ENCODE measurements at regions not wholly inside any gene's neighbourhood (a gene's known extent, or its start where the extent isn't known, plus 50 kb on each side); places are given as distances from the start of the nearest gene placed in this dataset.

GRCh38 chr4:138879757-138880156 is 135.8 kb upstream of the NOCT start:
- H3K4me1 ChIP-seq (ENCODE audit: control insufficient read depth in 3 of 3, insufficient read depth in 3 of 3, low read length in 3 of 3), result no peaks in the 10 kb centered on the region
- H3K36me3 ChIP-seq (ENCODE audit: control insufficient read depth in 3 of 3, insufficient read depth in 3 of 3, low read length in 3 of 3), result no peaks in the 10 kb centered on the region
- H3K9me3 ChIP-seq (ENCODE audit: control insufficient read depth in 3 of 3, low read length in 3 of 3), result no peaks in the 10 kb centered on the region
- H3K9ac ChIP-seq (ENCODE audit: low read depth in 1 of 3, low read length in 3 of 3), result no peak overlapping the region
- H3K27ac ChIP-seq (ENCODE audit: low read depth, low read length), result no peak overlapping the region
- no peak overlapping the region for H3K4me3 ChIP-seq (ENCODE audit: low read length in 3 of 3)
- H3K27me3 ChIP-seq (ENCODE audit: control insufficient read depth in 3 of 3, insufficient read depth in 3 of 3, low read length in 3 of 3), result no peaks in the 10 kb centered on the region

GRCh38 chr4:138875891-138876608 is 139.5 kb upstream of the NOCT start:
- peaks cover 0 to 6% (median 4%) of the 10 kb centered on the region in 3 donors for H3K4me1 ChIP-seq (ENCODE audit: control insufficient read depth in 3 of 3, insufficient read depth in 3 of 3, low read length in 3 of 3)

GRCh38 chr4:138871555-138871875 is 144.1 kb upstream of the NOCT start:
- Histone ChIP-seq H3K4me3 (ENCODE audit: low read length in 3 of 3) (no peak overlapping the region), H3K4me1 (ENCODE audit: control insufficient read depth in 3 of 3, insufficient read depth in 3 of 3, low read length in 3 of 3) (peaks cover 4 to 6% (median 4%) of the 10 kb centered on the region in 3 donors), H3K9ac (ENCODE audit: low read depth in 1 of 3, low read length in 3 of 3) (peak overlapping the region in 1 of 3 donors; percentile 20), H3K27me3 (ENCODE audit: control insufficient read depth in 3 of 3, insufficient read depth in 3 of 3, low read length in 3 of 3) (peaks cover 0 to under 1% (median 0%) of the 10 kb centered on the region in 3 donors), H3K36me3 (ENCODE audit: control insufficient read depth in 3 of 3, insufficient read depth in 3 of 3, low read length in 3 of 3) (no peaks in the 10 kb centered on the region), H3K27ac (ENCODE audit: low read depth, low read length) (no peak overlapping the region), H3K9me3 (ENCODE audit: control insufficient read depth in 3 of 3, low read length in 3 of 3) (no peaks in the 10 kb centered on the region)

More at GRCh38 chr4:138875891-138876608, 139.5 kb upstream of the NOCT start:
- Histone ChIP-seq H3K36me3 (ENCODE audit: control insufficient read depth in 3 of 3, insufficient read depth in 3 of 3, low read length in 3 of 3) (no peaks in the 10 kb centered on the region), H3K27me3 (ENCODE audit: control insufficient read depth in 3 of 3, insufficient read depth in 3 of 3, low read length in 3 of 3) (no peaks in the 10 kb centered on the region), H3K4me3 (ENCODE audit: low read length in 3 of 3) (no peak overlapping the region), H3K9ac (ENCODE audit: low read depth in 1 of 3, low read length in 3 of 3) (no peak overlapping the region), H3K9me3 (ENCODE audit: control insufficient read depth in 3 of 3, low read length in 3 of 3) (no peaks in the 10 kb centered on the region), H3K27ac (ENCODE audit: low read depth, low read length) (no peak overlapping the region)

- no peaks in the 10 kb centered on the region for H3K9me3 ChIP-seq (ENCODE audit: control insufficient read depth in 3 of 3, low read length in 3 of 3)
- H3K4me1 ChIP-seq (ENCODE audit: control insufficient read depth in 3 of 3, insufficient read depth in 3 of 3, low read length in 3 of 3), result peaks cover 4 to 6% (median 4%) of the 10 kb centered on the region in 3 donors
- peaks cover 0 to 2% (median 0%) of the 10 kb centered on the region in 3 donors for H3K27me3 ChIP-seq (ENCODE audit: control insufficient read depth in 3 of 3, insufficient read depth in 3 of 3, low read length in 3 of 3)
- H3K27ac ChIP-seq (ENCODE audit: low read depth, low read length), result no peak overlapping the region
- no peak overlapping the region for H3K4me3 ChIP-seq (ENCODE audit: low read length in 3 of 3)
- no peaks in the 10 kb centered on the region for H3K36me3 ChIP-seq (ENCODE audit: control insufficient read depth in 3 of 3, insufficient read depth in 3 of 3, low read length in 3 of 3)
- peak overlapping the region in 1 of 3 donors; percentile 20 for H3K9ac ChIP-seq (ENCODE audit: low read depth in 1 of 3, low read length in 3 of 3)
These were observed 144.6 kb upstream of the NOCT start for GRCh38 chr4:138870737-138871554.

- Histone ChIP-seq H3K27me3 (ENCODE audit: control insufficient read depth in 3 of 3, insufficient read depth in 3 of 3, low read length in 3 of 3) (peaks cover 0 to 2% (median 0%) of the 10 kb centered on the region in 3 donors), H3K4me3 (ENCODE audit: low read length in 3 of 3) (no peak overlapping the region), H3K36me3 (ENCODE audit: control insufficient read depth in 3 of 3, insufficient read depth in 3 of 3, low read length in 3 of 3) (no peaks in the 10 kb centered on the region), H3K4me1 (ENCODE audit: control insufficient read depth in 3 of 3, insufficient read depth in 3 of 3, low read length in 3 of 3) (peaks cover 4 to 6% (median 4%) of the 10 kb centered on the region in 3 donors), H3K9me3 (ENCODE audit: control insufficient read depth in 3 of 3, low read length in 3 of 3) (no peaks in the 10 kb centered on the region), H3K27ac (ENCODE audit: low read depth, low read length) (no peak overlapping the region), H3K9ac (ENCODE audit: low read depth in 1 of 3, low read length in 3 of 3) (no peak overlapping the region)
These were observed 145.9 kb upstream of the NOCT start for GRCh38 chr4:138869631-138870030.

- Histone ChIP-seq H3K9ac (ENCODE audit: low read depth in 1 of 3, low read length in 3 of 3) (no peak overlapping the region), H3K27ac (ENCODE audit: low read depth, low read length) (no peak overlapping the region), H3K4me1 (ENCODE audit: control insufficient read depth in 3 of 3, insufficient read depth in 3 of 3, low read length in 3 of 3) (peaks cover 4 to 6% (median 4%) of the 10 kb centered on the region in 3 donors), H3K4me3 (ENCODE audit: low read length in 3 of 3) (no peak overlapping the region), H3K36me3 (ENCODE audit: control insufficient read depth in 3 of 3, insufficient read depth in 3 of 3, low read length in 3 of 3) (no peaks in the 10 kb centered on the region), H3K9me3 (ENCODE audit: control insufficient read depth in 3 of 3, low read length in 3 of 3) (no peaks in the 10 kb centered on the region), H3K27me3 (ENCODE audit: control insufficient read depth in 3 of 3, insufficient read depth in 3 of 3, low read length in 3 of 3) (peaks cover 0 to 2% (median 0%) of the 10 kb centered on the region in 3 donors)
These were observed 146.4 kb upstream of the NOCT start for GRCh38 chr4:138869165-138869564.

- Histone ChIP-seq H3K36me3 (ENCODE audit: control insufficient read depth in 3 of 3, insufficient read depth in 3 of 3, low read length in 3 of 3) (no peaks in the 10 kb centered on the region), H3K4me1 (ENCODE audit: control insufficient read depth in 3 of 3, insufficient read depth in 3 of 3, low read length in 3 of 3) (peaks cover 4 to 6% (median 4%) of the 10 kb centered on the region in 3 donors), H3K4me3 (ENCODE audit: low read length in 3 of 3) (no peak overlapping the region), H3K27me3 (ENCODE audit: control insufficient read depth in 3 of 3, insufficient read depth in 3 of 3, low read length in 3 of 3) (peaks cover 0 to 2% (median 0%) of the 10 kb centered on the region in 3 donors), H3K27ac (ENCODE audit: low read depth, low read length) (no peak overlapping the region), H3K9ac (ENCODE audit: low read depth in 1 of 3, low read length in 3 of 3) (no peak overlapping the region), H3K9me3 (ENCODE audit: control insufficient read depth in 3 of 3, low read length in 3 of 3) (no peaks in the 10 kb centered on the region)
These were observed 147.0 kb upstream of the NOCT start for GRCh38 chr4:138868562-138868961.

GRCh38 chr4:138867404-138867803 is 148.2 kb upstream of the NOCT start:
- Histone ChIP-seq H3K36me3 (ENCODE audit: control insufficient read depth in 3 of 3, insufficient read depth in 3 of 3, low read length in 3 of 3) (no peaks in the 10 kb centered on the region), H3K27me3 (ENCODE audit: control insufficient read depth in 3 of 3, insufficient read depth in 3 of 3, low read length in 3 of 3) (peaks cover 0 to 2% (median 0%) of the 10 kb centered on the region in 3 donors), H3K27ac (ENCODE audit: low read depth, low read length) (no peak overlapping the region), H3K9ac (ENCODE audit: low read depth in 1 of 3, low read length in 3 of 3) (no peak overlapping the region), H3K4me1 (ENCODE audit: control insufficient read depth in 3 of 3, insufficient read depth in 3 of 3, low read length in 3 of 3) (peaks cover 4 to 6% (median 4%) of the 10 kb centered on the region in 3 donors), H3K9me3 (ENCODE audit: control insufficient read depth in 3 of 3, low read length in 3 of 3) (no peaks in the 10 kb centered on the region), H3K4me3 (ENCODE audit: low read length in 3 of 3) (no peak overlapping the region)

GRCh38 chr4:138866314-138866713 is 149.3 kb upstream of the NOCT start:
- Histone ChIP-seq H3K9me3 (ENCODE audit: control insufficient read depth in 3 of 3, low read length in 3 of 3) (no peaks in the 10 kb centered on the region), H3K36me3 (ENCODE audit: control insufficient read depth in 3 of 3, insufficient read depth in 3 of 3, low read length in 3 of 3) (no peaks in the 10 kb centered on the region), H3K4me3 (ENCODE audit: low read length in 3 of 3) (no peak overlapping the region), H3K27ac (ENCODE audit: low read depth, low read length) (no peak overlapping the region), H3K9ac (ENCODE audit: low read depth in 1 of 3, low read length in 3 of 3) (no peak overlapping the region), H3K4me1 (ENCODE audit: control insufficient read depth in 3 of 3, insufficient read depth in 3 of 3, low read length in 3 of 3) (peaks cover 1 to 4% (median 2%) of the 10 kb centered on the region in 3 donors), H3K27me3 (ENCODE audit: control insufficient read depth in 3 of 3, insufficient read depth in 3 of 3, low read length in 3 of 3) (peaks cover 0 to 2% (median 0%) of the 10 kb centered on the region in 3 donors)

- Histone ChIP-seq H3K4me3 (ENCODE audit: low read length in 3 of 3) (no peak overlapping the region), H3K4me1 (ENCODE audit: control insufficient read depth in 3 of 3, insufficient read depth in 3 of 3, low read length in 3 of 3) (peaks cover 0 to 2% (median 0%) of the 10 kb centered on the region in 3 donors), H3K27ac (ENCODE audit: low read depth, low read length) (no peak overlapping the region), H3K27me3 (ENCODE audit: control insufficient read depth in 3 of 3, insufficient read depth in 3 of 3, low read length in 3 of 3) (peaks cover 0 to 2% (median 0%) of the 10 kb centered on the region in 3 donors), H3K36me3 (ENCODE audit: control insufficient read depth in 3 of 3, insufficient read depth in 3 of 3, low read length in 3 of 3) (no peaks in the 10 kb centered on the region), H3K9ac (ENCODE audit: low read depth in 1 of 3, low read length in 3 of 3) (no peak overlapping the region), H3K9me3 (ENCODE audit: control insufficient read depth in 3 of 3, low read length in 3 of 3) (no peaks in the 10 kb centered on the region)
These were observed 149.8 kb upstream of the NOCT start for GRCh38 chr4:138865765-138866164.
